Peyer's patch (tissue), 4 donors: ENCODE measurements at regions not wholly inside any gene's neighbourhood (a gene's known extent, or its start where the extent isn't known, plus 50 kb on each side); places are given as distances from the start of the nearest gene placed in this dataset.

ENCODE experiments used
- POLR2A ChIP-seq, 2 donors: fragments of 450-650 bp; IDR thresholded peaks; one replicate each; pipeline ENCODE4 v1.5.1; 2017; ENCODE audit warnings: antibody characterized with exemption in 2 of 2, mild to moderate bottlenecking in 2 of 2, moderate library complexity in 2 of 2
- TF ChIP-seq, protein P1 (sequence below), 6 experiments: fragments of 450-650 bp in 4 of 6; fragments of 200-600 bp in 2 of 6; sonication (generic) in 1 of 6; IDR thresholded peaks; one replicate each; pipeline ENCODE4 v1.5.1; 2017 to 2019; ENCODE audit warnings: antibody characterized with exemption in 6 of 6, mild to moderate bottlenecking in 3 of 6, moderate library complexity in 1 of 6

DNA sequence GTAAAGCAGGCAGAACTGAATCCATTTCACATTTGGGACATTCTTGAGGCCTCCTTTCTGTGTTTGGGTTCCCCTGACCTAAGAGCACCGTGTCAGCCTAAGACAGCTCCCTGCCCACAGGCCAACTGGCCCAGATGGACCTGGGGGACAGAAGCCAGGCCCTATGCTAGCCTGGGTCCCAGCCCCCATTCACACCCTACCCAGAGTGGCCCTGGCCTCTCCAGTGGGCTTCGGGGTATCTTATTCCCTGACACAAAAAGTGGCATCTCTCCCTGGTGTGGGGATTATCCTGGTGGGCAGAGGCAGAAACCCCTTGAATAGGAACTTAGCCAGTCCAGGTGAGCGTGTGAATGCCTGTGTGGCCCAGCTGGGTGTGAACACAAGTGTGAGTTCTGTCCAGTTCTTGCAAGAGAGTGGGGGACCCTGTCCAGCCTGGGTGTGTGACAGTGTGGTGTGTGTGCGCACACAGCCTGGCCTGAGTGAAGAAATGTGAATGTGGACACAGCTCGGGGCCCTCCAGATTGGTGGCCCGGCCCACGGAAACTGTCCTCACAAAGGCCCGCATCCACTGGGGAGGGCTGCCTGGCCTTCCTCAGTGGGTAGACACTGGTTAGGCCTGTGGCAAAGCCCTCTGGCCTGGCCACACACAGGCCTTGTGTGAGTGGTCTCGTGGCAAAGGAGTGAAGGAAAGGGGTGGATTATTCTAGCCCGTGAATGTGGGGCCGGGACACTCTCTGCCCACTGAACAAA, 63.0 kb upstream of the HAAO start:
- TF ChIP-seq, protein P1, sequence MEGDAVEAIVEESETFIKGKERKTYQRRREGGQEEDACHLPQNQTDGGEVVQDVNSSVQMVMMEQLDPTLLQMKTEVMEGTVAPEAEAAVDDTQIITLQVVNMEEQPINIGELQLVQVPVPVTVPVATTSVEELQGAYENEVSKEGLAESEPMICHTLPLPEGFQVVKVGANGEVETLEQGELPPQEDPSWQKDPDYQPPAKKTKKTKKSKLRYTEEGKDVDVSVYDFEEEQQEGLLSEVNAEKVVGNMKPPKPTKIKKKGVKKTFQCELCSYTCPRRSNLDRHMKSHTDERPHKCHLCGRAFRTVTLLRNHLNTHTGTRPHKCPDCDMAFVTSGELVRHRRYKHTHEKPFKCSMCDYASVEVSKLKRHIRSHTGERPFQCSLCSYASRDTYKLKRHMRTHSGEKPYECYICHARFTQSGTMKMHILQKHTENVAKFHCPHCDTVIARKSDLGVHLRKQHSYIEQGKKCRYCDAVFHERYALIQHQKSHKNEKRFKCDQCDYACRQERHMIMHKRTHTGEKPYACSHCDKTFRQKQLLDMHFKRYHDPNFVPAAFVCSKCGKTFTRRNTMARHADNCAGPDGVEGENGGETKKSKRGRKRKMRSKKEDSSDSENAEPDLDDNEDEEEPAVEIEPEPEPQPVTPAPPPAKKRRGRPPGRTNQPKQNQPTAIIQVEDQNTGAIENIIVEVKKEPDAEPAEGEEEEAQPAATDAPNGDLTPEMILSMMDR (IDR thresholded peaks at IDR 0.05), result no peak
- TF ChIP-seq POLR2A (IDR thresholded peaks at IDR 0.05), result no peak
